ENCODE measurements at regions not wholly inside any gene's neighbourhood (a gene's known extent, or its start where the extent isn't known, plus 50 kb on each side); places are given as distances from the start of the nearest gene placed in this dataset.

DNA sequence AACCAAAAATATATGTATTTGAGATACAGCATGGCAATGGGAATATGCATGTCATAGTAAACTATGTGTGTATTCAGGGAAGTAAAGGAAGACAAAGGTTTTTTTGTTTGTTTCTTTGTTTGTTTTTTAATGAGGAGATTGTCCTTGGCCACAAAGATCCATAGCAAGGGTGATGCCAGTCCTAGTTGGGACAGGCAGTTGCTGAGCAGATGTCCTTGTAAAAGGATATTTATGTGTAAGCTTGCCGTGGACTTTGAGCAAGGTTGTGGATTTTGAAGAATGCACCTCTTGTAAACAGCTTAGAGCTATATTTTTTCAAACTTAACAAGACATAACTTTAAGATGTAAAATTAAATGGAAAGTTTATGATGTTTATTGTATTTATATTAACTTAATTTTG is 69.9 kb upstream of the GABRE start:
- H3K27me3 ChIP-seq (ENCODE audit: control insufficient read depth, insufficient read depth, low read length), result no peaks in the 10 kb centered on the region
- TF ChIP-seq, protein P1, sequence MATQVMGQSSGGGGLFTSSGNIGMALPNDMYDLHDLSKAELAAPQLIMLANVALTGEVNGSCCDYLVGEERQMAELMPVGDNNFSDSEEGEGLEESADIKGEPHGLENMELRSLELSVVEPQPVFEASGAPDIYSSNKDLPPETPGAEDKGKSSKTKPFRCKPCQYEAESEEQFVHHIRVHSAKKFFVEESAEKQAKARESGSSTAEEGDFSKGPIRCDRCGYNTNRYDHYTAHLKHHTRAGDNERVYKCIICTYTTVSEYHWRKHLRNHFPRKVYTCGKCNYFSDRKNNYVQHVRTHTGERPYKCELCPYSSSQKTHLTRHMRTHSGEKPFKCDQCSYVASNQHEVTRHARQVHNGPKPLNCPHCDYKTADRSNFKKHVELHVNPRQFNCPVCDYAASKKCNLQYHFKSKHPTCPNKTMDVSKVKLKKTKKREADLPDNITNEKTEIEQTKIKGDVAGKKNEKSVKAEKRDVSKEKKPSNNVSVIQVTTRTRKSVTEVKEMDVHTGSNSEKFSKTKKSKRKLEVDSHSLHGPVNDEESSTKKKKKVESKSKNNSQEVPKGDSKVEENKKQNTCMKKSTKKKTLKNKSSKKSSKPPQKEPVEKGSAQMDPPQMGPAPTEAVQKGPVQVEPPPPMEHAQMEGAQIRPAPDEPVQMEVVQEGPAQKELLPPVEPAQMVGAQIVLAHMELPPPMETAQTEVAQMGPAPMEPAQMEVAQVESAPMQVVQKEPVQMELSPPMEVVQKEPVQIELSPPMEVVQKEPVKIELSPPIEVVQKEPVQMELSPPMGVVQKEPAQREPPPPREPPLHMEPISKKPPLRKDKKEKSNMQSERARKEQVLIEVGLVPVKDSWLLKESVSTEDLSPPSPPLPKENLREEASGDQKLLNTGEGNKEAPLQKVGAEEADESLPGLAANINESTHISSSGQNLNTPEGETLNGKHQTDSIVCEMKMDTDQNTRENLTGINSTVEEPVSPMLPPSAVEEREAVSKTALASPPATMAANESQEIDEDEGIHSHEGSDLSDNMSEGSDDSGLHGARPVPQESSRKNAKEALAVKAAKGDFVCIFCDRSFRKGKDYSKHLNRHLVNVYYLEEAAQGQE (IDR thresholded peaks at IDR 0.05; ENCODE audit: insufficient read depth in 1 of 2, low read depth in 2 of 2, low read length in 1 of 2), result no peak
- TF ChIP-seq, protein P2, sequence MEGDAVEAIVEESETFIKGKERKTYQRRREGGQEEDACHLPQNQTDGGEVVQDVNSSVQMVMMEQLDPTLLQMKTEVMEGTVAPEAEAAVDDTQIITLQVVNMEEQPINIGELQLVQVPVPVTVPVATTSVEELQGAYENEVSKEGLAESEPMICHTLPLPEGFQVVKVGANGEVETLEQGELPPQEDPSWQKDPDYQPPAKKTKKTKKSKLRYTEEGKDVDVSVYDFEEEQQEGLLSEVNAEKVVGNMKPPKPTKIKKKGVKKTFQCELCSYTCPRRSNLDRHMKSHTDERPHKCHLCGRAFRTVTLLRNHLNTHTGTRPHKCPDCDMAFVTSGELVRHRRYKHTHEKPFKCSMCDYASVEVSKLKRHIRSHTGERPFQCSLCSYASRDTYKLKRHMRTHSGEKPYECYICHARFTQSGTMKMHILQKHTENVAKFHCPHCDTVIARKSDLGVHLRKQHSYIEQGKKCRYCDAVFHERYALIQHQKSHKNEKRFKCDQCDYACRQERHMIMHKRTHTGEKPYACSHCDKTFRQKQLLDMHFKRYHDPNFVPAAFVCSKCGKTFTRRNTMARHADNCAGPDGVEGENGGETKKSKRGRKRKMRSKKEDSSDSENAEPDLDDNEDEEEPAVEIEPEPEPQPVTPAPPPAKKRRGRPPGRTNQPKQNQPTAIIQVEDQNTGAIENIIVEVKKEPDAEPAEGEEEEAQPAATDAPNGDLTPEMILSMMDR (IDR thresholded peaks at IDR 0.05), result no peak
- no peak for TF ChIP-seq POLR2AphosphoS5 (IDR thresholded peaks at IDR 0.05; ENCODE audit: low read depth, low read length)
- no peak for ATAC-seq
- ChIA-PET POLR2A (no interaction called here), CTCF (no interaction called here)
- intact Hi-C loops (cut with micrococcal nuclease; ENCODE audit: unreplicated experiment), result no loop called here
- DNase-seq (ENCODE audit: low read depth, low spot score), result no peak
- BruUV-seq (replicated peaks), result no TSS peak
- no peaks in the 10 kb centered on the region for H3K9me3 ChIP-seq (ENCODE audit: control insufficient read depth, insufficient read depth, low read depth, low read length)
- H3K27ac ChIP-seq (ENCODE audit: low read length), result no peak overlapping the region
- no peaks in the 10 kb centered on the region for H3K4me1 ChIP-seq (ENCODE audit: control insufficient read depth, insufficient read depth, low read length)
- H3K4me3 ChIP-seq (ENCODE audit: low read depth in 2 of 2, low read length in 2 of 2), result no peak overlapping the region
- in situ Hi-C loops (cut with HindIII; ENCODE audit: low pct_unique_long_range_greater_than_20kb, low sequenced_read_pairs), result no loop called here
- no peaks in the 10 kb centered on the region for H3K36me3 ChIP-seq (ENCODE audit: control insufficient read depth, insufficient read depth, low read length)

DNA sequence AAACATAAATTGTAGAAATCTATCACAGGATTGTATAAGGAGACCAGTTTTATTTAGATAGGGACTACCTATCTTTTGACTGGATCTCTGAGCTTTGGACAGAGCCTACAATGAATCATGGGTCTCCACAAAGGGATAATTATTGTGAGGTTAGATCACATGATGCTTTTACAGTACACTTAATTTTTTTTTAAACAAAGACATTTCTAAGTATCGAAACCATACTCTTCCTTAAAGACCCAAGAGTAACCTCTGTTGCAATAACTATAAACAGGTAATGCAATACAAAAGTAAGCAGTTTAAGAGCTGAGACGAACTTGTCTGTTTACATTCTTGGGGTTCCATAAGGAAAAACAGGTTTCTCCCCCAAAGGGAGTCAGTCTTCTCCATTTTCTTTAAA is 64.3 kb upstream of the GABRE start:
- no peak overlapping the region for H3K4me3 ChIP-seq (ENCODE audit: low read depth in 2 of 2, low read length in 2 of 2)
- H3K9me3 ChIP-seq (ENCODE audit: control insufficient read depth, insufficient read depth, low read depth, low read length), result peaks cover 10% of the 10 kb centered on the region; the same call in 1 of the 2 replicates
- DNase-seq (ENCODE audit: low read depth, low spot score) (no peak), ATAC-seq (no peak)
- no peaks in the 10 kb centered on the region for H3K36me3 ChIP-seq (ENCODE audit: control insufficient read depth, insufficient read depth, low read length)
- H3K27ac ChIP-seq (ENCODE audit: low read length), result no peak overlapping the region
- in situ Hi-C loops (cut with HindIII; ENCODE audit: low pct_unique_long_range_greater_than_20kb, low sequenced_read_pairs), result no loop called here
- POLR2A ChIA-PET, result no interaction called here
- TF ChIP-seq POLR2AphosphoS5 (IDR thresholded peaks at IDR 0.05; ENCODE audit: low read depth, low read length) (no peak), SIN3A (IDR thresholded peaks at IDR 0.05; ENCODE audit: borderline replicate concordance, insufficient read depth, low read depth, low read length) (no peak), TCF7L2 (IDR thresholded peaks at IDR 0.05; ENCODE audit: low read depth, low read length) (no peak)
- TF ChIP-seq, protein P2 (IDR thresholded peaks at IDR 0.05), result no peak
- TF ChIP-seq, protein P1 (IDR thresholded peaks at IDR 0.05; ENCODE audit: insufficient read depth in 1 of 2, low read depth in 2 of 2, low read length in 1 of 2), result no peak
- no TSS peak for BruUV-seq (replicated peaks)
- H3K27me3 ChIP-seq (ENCODE audit: control insufficient read depth, insufficient read depth, low read length), result no peaks in the 10 kb centered on the region
- intact Hi-C loops (cut with micrococcal nuclease; ENCODE audit: unreplicated experiment), result no loop called here
- CTCF ChIA-PET, result no interaction called here
- no peaks in the 10 kb centered on the region for H3K4me1 ChIP-seq (ENCODE audit: control insufficient read depth, insufficient read depth, low read length)
